Activated CD4-positive, alpha-beta memory T cell treated with anti-CD3 and anti-CD28 coated beads, Interleukin-2, amount 10 ng/mL, durations not matched to agents 7 days and 5 days (primary cell): ENCODE measurements at regions not wholly inside any gene's neighbourhood (a gene's known extent, or its start where the extent isn't known, plus 50 kb on each side); places are given as distances from the start of the nearest gene placed in this dataset.

Experiments
- CTCF ChIA-PET: fragments of 350-600 bp; sonication (Branson Sonifier 250); formaldehyde crosslinking; loops from one replicate; lab custom pipeline; 2021; ENCODE audit warnings: antibody characterized with exemption, inconsistent platforms; lab: Charles Lee
- POLR2A ChIA-PET: fragments of 350-600 bp; sonication (Branson Sonifier 250); formaldehyde crosslinking; loops from one replicate; lab custom pipeline; 2021; ENCODE audit warnings: antibody characterized with exemption; lab: Charles Lee
- DNase-seq: peaks from one replicate; pipeline ENCODE4 v3.0.0-alpha.2; 2020
- H3K27ac Mint-ChIP-seq: one replicate; pipeline ENCODE4 v1.8.0; 2021; ENCODE audit warnings: mild to moderate bottlenecking, mixed read lengths
- H3K27me3 Mint-ChIP-seq: one replicate; pipeline ENCODE4 v1.8.0; 2021; ENCODE audit warnings: mixed read lengths
- H3K36me3 Mint-ChIP-seq: one replicate; pipeline ENCODE4 v1.8.0; 2021; ENCODE audit warnings: low read depth, mixed read lengths
- H3K4me1 Mint-ChIP-seq: one replicate; pipeline ENCODE4 v1.8.0; 2021; ENCODE audit warnings: mixed read lengths
- H3K4me3 Mint-ChIP-seq: one replicate; pipeline ENCODE4 v1.8.0; 2021; ENCODE audit warnings: mild to moderate bottlenecking, mixed read lengths
- H3K9me3 Mint-ChIP-seq: one replicate; pipeline ENCODE4 v1.8.0; 2021; ENCODE audit warnings: mixed read lengths

- no peaks in the 10 kb centered on the region for H3K9me3 Mint-ChIP-seq
- no peak for DNase-seq
- no peak overlapping the region for H3K4me3 Mint-ChIP-seq
- H3K27ac Mint-ChIP-seq = no peak overlapping the region
- H3K27me3 Mint-ChIP-seq = no peaks in the 10 kb centered on the region
- CTCF ChIA-PET = no interaction called here
- peaks cover 29% of the 10 kb centered on the region for H3K36me3 Mint-ChIP-seq
- POLR2A ChIA-PET = no interaction called here
- peaks cover 40% of the 10 kb centered on the region for H3K4me1 Mint-ChIP-seq
Observed at GRCh38 chr12:124481772-124482566, 85.4 kb downstream of the NCOR2 start.

DNA sequence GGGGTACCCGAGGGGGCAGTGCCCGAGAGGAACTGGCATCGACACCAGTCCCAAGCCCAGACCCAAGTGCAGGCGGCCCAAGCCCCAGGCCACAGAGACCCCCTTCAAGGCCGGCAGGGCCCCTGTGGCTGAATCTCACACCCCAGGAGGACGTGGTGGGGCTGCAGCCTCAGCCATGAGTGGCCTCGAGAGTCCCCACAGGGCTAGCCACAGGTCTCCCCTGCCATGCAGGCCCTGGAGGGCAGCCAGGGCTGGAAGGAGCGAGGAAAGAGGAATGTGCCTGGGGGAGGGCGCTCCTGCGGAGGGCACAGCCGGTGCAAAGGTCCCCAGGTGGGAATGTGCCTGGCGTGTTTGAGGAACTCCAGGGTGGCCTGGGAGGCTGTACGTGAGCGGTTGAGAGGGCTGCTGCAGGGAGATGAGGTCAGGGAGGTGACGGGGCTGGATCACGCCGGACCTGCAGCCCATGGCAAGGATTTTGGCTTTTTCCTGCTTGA is 86.1 kb downstream of the NCOR2 start:
- H3K4me3 Mint-ChIP-seq = no peak overlapping the region
- POLR2A ChIA-PET = no interaction called here
- no peaks in the 10 kb centered on the region for H3K27me3 Mint-ChIP-seq
- H3K36me3 Mint-ChIP-seq = peaks cover 35% of the 10 kb centered on the region
- no peaks in the 10 kb centered on the region for H3K9me3 Mint-ChIP-seq
- no peak overlapping the region for H3K27ac Mint-ChIP-seq
- no peak for DNase-seq
- peaks cover 40% of the 10 kb centered on the region for H3K4me1 Mint-ChIP-seq
- CTCF ChIA-PET = no interaction called here

DNA sequence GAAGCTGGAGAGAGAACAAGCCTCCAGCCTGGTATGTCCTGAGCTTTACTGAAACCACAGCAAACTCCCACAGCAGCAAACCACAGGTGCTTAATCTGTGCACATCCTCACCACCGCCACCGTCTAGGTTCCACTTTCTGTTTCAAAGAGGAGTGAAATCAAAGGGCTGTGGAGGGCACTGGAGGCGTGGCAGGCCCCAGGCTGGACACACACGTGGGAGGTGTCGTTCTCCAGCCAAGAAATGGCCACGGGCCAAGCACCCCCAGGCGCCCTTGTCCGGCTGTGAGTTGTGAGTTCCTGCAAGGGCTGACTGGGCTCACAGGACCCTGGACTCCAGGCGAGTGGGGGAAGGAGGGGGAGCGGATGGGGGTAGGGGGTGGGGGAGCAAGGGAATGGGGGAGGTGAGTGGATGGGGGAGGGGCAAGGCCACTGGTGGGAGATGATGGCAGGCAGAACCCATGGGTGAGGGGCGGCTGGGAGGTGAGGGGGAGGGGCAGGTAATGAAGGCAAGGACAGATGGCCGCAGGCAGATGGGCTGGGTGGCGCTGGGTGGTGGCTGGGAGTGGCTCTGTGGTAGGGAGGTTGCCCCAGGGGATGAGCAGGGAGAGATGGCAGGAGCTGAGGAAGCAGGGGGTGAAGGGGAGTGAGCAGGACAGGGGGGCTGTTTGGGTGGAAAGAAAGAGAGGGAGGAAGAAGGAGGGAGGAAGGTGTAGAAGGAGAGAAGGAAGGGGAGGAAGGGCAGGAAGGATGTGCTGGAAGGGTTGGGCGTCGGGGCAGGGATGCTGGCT is 86.7 kb downstream of the NCOR2 start:
- POLR2A ChIA-PET = interaction anchor here (0.9 to 1.3 kb wide), 3 partner anchors 10 to 27 kb away, joined by 4 to 11 read pairs (median 6); no protein-coding TSS in a partner anchor
- Mint-ChIP-seq H3K4me3 (peak overlapping the region; percentile 46), H3K9me3 (no peaks in the 10 kb centered on the region), H3K4me1 (peaks cover 40% of the 10 kb centered on the region), H3K36me3 (peaks cover 41% of the 10 kb centered on the region), H3K27ac (peak overlapping the region; percentile 40), H3K27me3 (no peaks in the 10 kb centered on the region)
- CTCF ChIA-PET = interaction anchor here (0.6 to 1.0 kb wide), 4 partner anchors 9 to 27 kb away, joined by 3 to 4 read pairs (median 4); no protein-coding TSS in a partner anchor
- peak; percentile 82 for DNase-seq

- Mint-ChIP-seq H3K27me3 (no peaks in the 10 kb centered on the region), H3K36me3 (peaks cover 48% of the 10 kb centered on the region), H3K4me1 (peaks cover 40% of the 10 kb centered on the region), H3K9me3 (no peaks in the 10 kb centered on the region), H3K27ac (peak overlapping the region; percentile 40), H3K4me3 (no peak overlapping the region)
- ChIA-PET POLR2A (interaction anchor here (0.9 to 1.3 kb wide), 3 partner anchors 10 to 26 kb away, joined by 4 to 11 read pairs (median 6); no protein-coding TSS in a partner anchor), CTCF (interaction anchor here (0.6 to 1.0 kb wide), 4 partner anchors 8 to 26 kb away, joined by 3 to 4 read pairs (median 4); no protein-coding TSS in a partner anchor)
- DNase-seq = no peak
Observed at GRCh38 chr12:124479680-124480468, 87.5 kb downstream of the NCOR2 start.

DNA sequence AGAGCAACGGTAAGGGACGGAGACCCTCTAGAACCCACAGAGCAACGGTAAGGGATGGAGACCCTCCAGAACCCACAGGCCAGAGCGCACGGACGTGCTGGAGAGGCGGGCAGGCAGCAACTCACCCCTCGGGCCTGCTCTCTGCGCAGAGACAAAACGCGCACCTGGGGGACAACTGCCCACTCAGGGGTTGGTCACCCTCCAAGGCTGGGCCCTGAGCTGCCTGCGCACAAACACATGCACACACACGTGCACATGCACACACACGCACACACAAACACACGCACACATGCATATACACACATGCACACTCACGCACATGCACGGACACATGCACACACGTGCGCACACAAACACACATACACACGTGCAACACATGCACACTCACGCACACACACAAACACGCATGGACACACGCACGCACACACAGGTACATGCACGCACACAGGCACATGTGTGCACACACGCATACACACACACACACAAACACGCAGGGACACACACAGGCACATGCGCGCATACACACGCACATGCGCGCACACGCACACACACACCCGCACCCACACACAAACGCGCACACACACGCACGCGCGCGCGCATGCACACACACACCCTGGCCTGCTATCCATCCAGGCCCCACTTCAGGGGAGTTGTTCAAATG is 88.3 kb downstream of the NCOR2 start:
- no peak for DNase-seq
- H3K27me3 Mint-ChIP-seq = no peaks in the 10 kb centered on the region
- CTCF ChIA-PET = no interaction called here
- H3K27ac Mint-ChIP-seq = peak overlapping the region; percentile 5
- peaks cover 4% of the 10 kb centered on the region for H3K9me3 Mint-ChIP-seq
- peaks cover 54% of the 10 kb centered on the region for H3K36me3 Mint-ChIP-seq
- H3K4me3 Mint-ChIP-seq = no peak overlapping the region
- POLR2A ChIA-PET = interaction anchor here (1.3 kb wide), 1 partner anchor 25 kb away, joined by 6 read pairs; no protein-coding TSS in a partner anchor
- H3K4me1 Mint-ChIP-seq = peaks cover 33% of the 10 kb centered on the region

- no peak for DNase-seq
- no peak overlapping the region for H3K4me3 Mint-ChIP-seq
- no peak overlapping the region for H3K27ac Mint-ChIP-seq
- H3K27me3 Mint-ChIP-seq = no peaks in the 10 kb centered on the region
- POLR2A ChIA-PET = no interaction called here
- peaks cover 61% of the 10 kb centered on the region for H3K36me3 Mint-ChIP-seq
- peaks cover 11% of the 10 kb centered on the region for H3K9me3 Mint-ChIP-seq
- peaks cover 29% of the 10 kb centered on the region for H3K4me1 Mint-ChIP-seq
- CTCF ChIA-PET = no interaction called here
Observed at GRCh38 chr12:124478416-124478815, 89.0 kb downstream of the NCOR2 start.

- CTCF ChIA-PET = no interaction called here
- no peak overlapping the region for H3K27ac Mint-ChIP-seq
- H3K4me1 Mint-ChIP-seq = peaks cover 29% of the 10 kb centered on the region
- POLR2A ChIA-PET = interaction anchor here (0.9 kb wide), 1 partner anchor 11 kb away, joined by 3 read pairs; no protein-coding TSS in a partner anchor
- peaks cover 15% of the 10 kb centered on the region for H3K9me3 Mint-ChIP-seq
- H3K27me3 Mint-ChIP-seq = no peaks in the 10 kb centered on the region
- no peak for DNase-seq
- peaks cover 71% of the 10 kb centered on the region for H3K36me3 Mint-ChIP-seq
- no peak overlapping the region for H3K4me3 Mint-ChIP-seq
Observed at GRCh38 chr12:124477107-124477915, 90.1 kb downstream of the NCOR2 start.

GRCh38 chr12:124476011-124476400 is 91.4 kb downstream of the NCOR2 start:
- ChIA-PET POLR2A (no interaction called here), CTCF (no interaction called here)
- no peaks in the 10 kb centered on the region for H3K27me3 Mint-ChIP-seq
- no peak overlapping the region for H3K4me3 Mint-ChIP-seq
- peaks cover 22% of the 10 kb centered on the region for H3K4me1 Mint-ChIP-seq
- peaks cover 15% of the 10 kb centered on the region for H3K9me3 Mint-ChIP-seq
- DNase-seq = no peak
- H3K27ac Mint-ChIP-seq = no peak overlapping the region
- peaks cover 78% of the 10 kb centered on the region for H3K36me3 Mint-ChIP-seq

DNA sequence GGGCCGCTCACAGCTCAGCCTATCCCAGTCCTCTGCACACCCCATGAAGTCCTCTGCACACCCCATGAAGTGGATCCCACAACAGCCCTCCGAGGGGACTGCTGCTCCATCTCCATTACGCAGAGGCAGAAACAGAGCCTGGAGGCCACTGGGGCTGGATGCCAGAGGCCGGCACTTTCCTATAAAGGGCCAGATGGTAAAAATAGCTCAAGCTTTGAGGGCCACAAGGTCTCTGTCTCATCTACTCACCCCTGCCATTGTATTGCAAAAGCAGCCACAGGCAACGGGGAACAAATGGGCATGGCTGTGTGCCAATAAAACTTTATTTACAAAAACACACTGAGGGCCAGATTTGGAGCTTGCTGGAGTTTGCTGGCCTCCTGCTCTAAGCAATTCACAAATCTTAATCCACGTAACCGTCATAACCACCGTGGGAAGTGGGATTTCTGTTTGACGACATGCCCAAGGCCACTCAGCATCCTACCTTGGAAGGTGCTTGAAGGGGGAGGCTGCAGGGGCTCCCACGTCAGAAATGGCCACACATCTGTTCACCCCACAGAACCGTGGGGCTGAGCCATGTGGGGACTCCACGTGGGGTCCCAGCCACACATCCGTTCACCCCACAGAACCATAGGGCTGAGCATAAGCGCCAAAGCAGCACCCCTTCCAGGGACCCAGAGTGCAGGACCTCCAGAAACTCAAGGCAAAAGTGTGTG is 92.0 kb downstream of the NCOR2 start:
- Mint-ChIP-seq H3K4me3 (no peak overlapping the region), H3K27me3 (no peaks in the 10 kb centered on the region), H3K27ac (no peak overlapping the region), H3K4me1 (peaks cover 18% of the 10 kb centered on the region), H3K36me3 (peaks cover 81% of the 10 kb centered on the region), H3K9me3 (peaks cover 17% of the 10 kb centered on the region)
- DNase-seq = no peak
- ChIA-PET CTCF (no interaction called here), POLR2A (no interaction called here)

GRCh38 chr12:124474709-124475108 is 92.7 kb downstream of the NCOR2 start:
- Mint-ChIP-seq H3K36me3 (peaks cover 88% of the 10 kb centered on the region), H3K27ac (no peak overlapping the region), H3K4me3 (no peak overlapping the region), H3K27me3 (no peaks in the 10 kb centered on the region), H3K4me1 (peaks cover 17% of the 10 kb centered on the region), H3K9me3 (peaks cover 21% of the 10 kb centered on the region)
- ChIA-PET CTCF (no interaction called here), POLR2A (no interaction called here)
- DNase-seq = no peak

GRCh38 chr12:124472690-124473279 is 94.6 kb downstream of the NCOR2 start:
- H3K27ac Mint-ChIP-seq = no peak overlapping the region
- H3K36me3 Mint-ChIP-seq = peaks cover 82% of the 10 kb centered on the region
- H3K27me3 Mint-ChIP-seq = no peaks in the 10 kb centered on the region
- ChIA-PET POLR2A (no interaction called here), CTCF (no interaction called here)
- no peak for DNase-seq
- H3K4me1 Mint-ChIP-seq = peaks cover 15% of the 10 kb centered on the region
- no peak overlapping the region for H3K4me3 Mint-ChIP-seq
- peaks cover 29% of the 10 kb centered on the region for H3K9me3 Mint-ChIP-seq
